GM12875 (cell line): ENCODE measurements at regions not wholly inside any gene's neighbourhood (a gene's known extent, or its start where the extent isn't known, plus 50 kb on each side); places are given as distances from the start of the nearest gene placed in this dataset.
A peak's percentile ranks its signal among the peaks of the same experiment; 100 is the strongest.

Experiments
- H3K4me3 ChIP-seq: one replicate; pipeline ENCODE4 v1.5.1; 2011; ENCODE audit warnings: low read depth, low read length, control low read depth
- TF ChIP-seq, protein P1 (sequence below): IDR thresholded peaks from 2 replicates; pipeline ENCODE4 v1.5.1; 2011; ENCODE audit warnings: low read depth, mild to moderate bottlenecking, control low read depth, inconsistent platforms, low read length, moderate library complexity, borderline replicate concordance; ENCODE audit not compliant: insufficient read depth

GRCh38 chr5:10875201-10875768, 114.3 kb upstream of the DAP start:
- H3K4me3 ChIP-seq, result no peak overlapping the region
- TF ChIP-seq, protein P1, sequence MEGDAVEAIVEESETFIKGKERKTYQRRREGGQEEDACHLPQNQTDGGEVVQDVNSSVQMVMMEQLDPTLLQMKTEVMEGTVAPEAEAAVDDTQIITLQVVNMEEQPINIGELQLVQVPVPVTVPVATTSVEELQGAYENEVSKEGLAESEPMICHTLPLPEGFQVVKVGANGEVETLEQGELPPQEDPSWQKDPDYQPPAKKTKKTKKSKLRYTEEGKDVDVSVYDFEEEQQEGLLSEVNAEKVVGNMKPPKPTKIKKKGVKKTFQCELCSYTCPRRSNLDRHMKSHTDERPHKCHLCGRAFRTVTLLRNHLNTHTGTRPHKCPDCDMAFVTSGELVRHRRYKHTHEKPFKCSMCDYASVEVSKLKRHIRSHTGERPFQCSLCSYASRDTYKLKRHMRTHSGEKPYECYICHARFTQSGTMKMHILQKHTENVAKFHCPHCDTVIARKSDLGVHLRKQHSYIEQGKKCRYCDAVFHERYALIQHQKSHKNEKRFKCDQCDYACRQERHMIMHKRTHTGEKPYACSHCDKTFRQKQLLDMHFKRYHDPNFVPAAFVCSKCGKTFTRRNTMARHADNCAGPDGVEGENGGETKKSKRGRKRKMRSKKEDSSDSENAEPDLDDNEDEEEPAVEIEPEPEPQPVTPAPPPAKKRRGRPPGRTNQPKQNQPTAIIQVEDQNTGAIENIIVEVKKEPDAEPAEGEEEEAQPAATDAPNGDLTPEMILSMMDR, result no peak

GRCh38 chr5:10874541-10874940, 113.5 kb upstream of the DAP start:
- H3K4me3 ChIP-seq, result no peak overlapping the region
- TF ChIP-seq, protein P1, result no peak

DNA sequence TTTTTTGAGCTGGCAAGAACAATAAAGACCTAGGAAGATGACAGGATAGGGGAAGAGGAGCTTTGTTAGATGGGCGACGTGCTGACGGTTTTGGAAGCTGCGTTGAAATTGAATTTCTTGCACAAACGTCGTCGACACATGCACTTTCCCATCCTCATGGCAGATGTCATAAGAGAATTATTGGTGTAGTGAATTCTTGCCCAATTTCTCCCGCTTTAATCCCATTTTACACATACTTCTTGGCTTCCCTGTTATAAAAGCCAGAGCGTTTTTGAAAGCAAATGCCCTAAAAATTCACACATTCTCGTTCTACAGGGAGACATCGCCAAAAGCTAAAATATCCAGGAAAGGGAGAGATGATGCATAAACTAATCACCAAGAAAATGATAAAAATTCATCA, 109.8 kb upstream of the DAP start:
- no peak overlapping the region for H3K4me3 ChIP-seq

GRCh38 chr5:10868956-10869355, 107.9 kb upstream of the DAP start:
- TF ChIP-seq, protein P1, result no peak
- H3K4me3 ChIP-seq, result no peak overlapping the region

More for the DNA sequence above, 109.8 kb upstream of the DAP start:
- TF ChIP-seq, protein P1, result no peak

- TF ChIP-seq, protein P1, result no peak
- H3K4me3 ChIP-seq, result no peak overlapping the region
Measured at GRCh38 chr5:10867389-10868303, 106.6 kb upstream of the DAP start.

- TF ChIP-seq, protein P1, result no peak
- no peak overlapping the region for H3K4me3 ChIP-seq
Measured at GRCh38 chr5:10866913-10867312, 105.9 kb upstream of the DAP start.

GRCh38 chr5:10863763-10864383, 102.8 kb upstream of the DAP start:
- TF ChIP-seq, protein P1, result peak; percentile 92
- no peak overlapping the region for H3K4me3 ChIP-seq
